ENCODE measurements at regions not wholly inside any gene's neighbourhood (a gene's known extent, or its start where the extent isn't known, plus 50 kb on each side); places are given as distances from the start of the nearest gene placed in this dataset.
A peak's percentile ranks its signal among the peaks of the same experiment; 100 is the strongest.
"Not testable (repeated sequence)": the region's sequence is repeated elsewhere in the genome, so short reads cannot be mapped to it uniquely, and the experiment has no call there.

GRCh38 chr10:64091897-64092296 is 570.7 kb downstream of the REEP3 start:
- peak in 1 of 2 experiments; percentile 32 for DNase-seq

- DNase-seq, result no peak
Measured at GRCh38 chr10:64093304-64093703, 572.1 kb downstream of the REEP3 start.

- DNase-seq, result no peak
Measured at GRCh38 chr10:64093946-64094535, 572.8 kb downstream of the REEP3 start.

- no peak for DNase-seq
Measured at GRCh38 chr10:64096941-64097340, 575.7 kb downstream of the REEP3 start.

- DNase-seq, result no peak
Measured at GRCh38 chr10:64097391-64098122, 576.4 kb downstream of the REEP3 start.

- no peak for DNase-seq
Measured at GRCh38 chr10:64098994-64099393, 577.8 kb downstream of the REEP3 start.

- no peak for DNase-seq
Measured at GRCh38 chr10:64101606-64102263, 580.5 kb downstream of the REEP3 start.

GRCh38 chr10:64102264-64102633 is 581.0 kb downstream of the REEP3 start:
- DNase-seq, result no peak

GRCh38 chr10:64102916-64103315 is 581.7 kb downstream of the REEP3 start:
- DNase-seq, result no peak

GRCh38 chr10:64103750-64104470 is 582.7 kb downstream of the REEP3 start:
- no peak for DNase-seq

GRCh38 chr10:64109926-64110495 is 588.8 kb downstream of the REEP3 start:
- no peak for DNase-seq

GRCh38 chr10:64112701-64113355 is 591.6 kb downstream of the REEP3 start:
- peak; percentile 45 to 61 for DNase-seq

- DNase-seq, result no peak
Measured at GRCh38 chr10:64113375-64113774, 592.2 kb downstream of the REEP3 start.

- no peak for DNase-seq
Measured at GRCh38 chr10:64113792-64114191, 592.6 kb downstream of the REEP3 start.

- no peak for DNase-seq
Measured at GRCh38 chr10:64115471-64115870, 594.3 kb downstream of the REEP3 start.

- DNase-seq, result peak; percentile 71 to 81
Measured at GRCh38 chr10:64115908-64116643, 594.9 kb downstream of the REEP3 start.

- DNase-seq, result no peak
Measured at GRCh38 chr10:64116707-64117106, 595.5 kb downstream of the REEP3 start.

GRCh38 chr10:64118736-64119135 is 597.5 kb downstream of the REEP3 start:
- DNase-seq, result no peak

- DNase-seq, result not testable (repeated sequence)
Measured at GRCh38 chr10:64120301-64120980, 599.2 kb downstream of the REEP3 start.

- DNase-seq, result no peak
Measured at GRCh38 chr10:64130152-64130551, 609.0 kb downstream of the REEP3 start.

GRCh38 chr10:64134676-64135075 is 613.5 kb downstream of the REEP3 start:
- DNase-seq, result no peak

Data from Kasumi-1 (cell line).